ENCODE measurements at regions not wholly inside any gene's neighbourhood (a gene's known extent, or its start where the extent isn't known, plus 50 kb on each side); places are given as distances from the start of the nearest gene placed in this dataset.

GRCh38 chr14:82354126-82354525 lies 820.5 kb upstream of the SEL1L start:
- no peaks in the 10 kb centered on the region for H3K9me3 ChIP-seq (ENCODE audit: control insufficient read depth, low read depth, low read length)
- no peaks in the 10 kb centered on the region for H3K27me3 ChIP-seq (ENCODE audit: control insufficient read depth, insufficient read depth, low read length)
- no peak overlapping the region for H3K27ac ChIP-seq (ENCODE audit: low read length)
- H3K4me3 ChIP-seq (ENCODE audit: low read length), result no peak overlapping the region
- no peaks in the 10 kb centered on the region for H3K4me1 ChIP-seq (ENCODE audit: control insufficient read depth, insufficient read depth, low read length)
- H3K36me3 ChIP-seq (ENCODE audit: control insufficient read depth, insufficient read depth, low read length), result no peaks in the 10 kb centered on the region
- DNase-seq, result no peak

DNA sequence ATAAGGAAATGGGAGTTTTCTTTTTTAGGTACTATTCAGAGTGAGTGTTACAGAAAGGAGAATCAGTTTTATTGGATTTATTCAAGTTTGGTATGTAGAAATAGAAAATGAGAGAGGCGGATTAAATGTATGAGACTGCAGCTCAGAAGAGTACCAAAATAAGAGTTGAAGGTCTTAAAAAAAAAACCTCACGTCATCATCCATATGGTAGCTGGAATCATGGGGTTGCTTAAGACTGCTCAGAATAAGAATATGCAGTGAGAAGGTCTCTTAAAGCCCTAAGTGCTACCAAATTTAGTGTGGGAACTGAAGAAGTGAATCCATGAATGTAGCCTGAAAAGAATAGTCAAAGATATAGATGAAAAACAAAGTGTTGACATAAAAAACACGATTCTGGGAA lies 825.5 kb upstream of the SEL1L start:
- no peak for DNase-seq
- 65% methylated on average over 2 of the region's 3 CpGs for WGBS (ENCODE audit: insufficient coverage, low lambda C conversion rate)
- H3K36me3 ChIP-seq (ENCODE audit: control insufficient read depth, insufficient read depth, low read length), result no peaks in the 10 kb centered on the region
- H3K27me3 ChIP-seq (ENCODE audit: control insufficient read depth, insufficient read depth, low read length), result no peaks in the 10 kb centered on the region
- no peaks in the 10 kb centered on the region for H3K4me1 ChIP-seq (ENCODE audit: control insufficient read depth, insufficient read depth, low read length)
- no peak overlapping the region for H3K4me3 ChIP-seq (ENCODE audit: low read length)
- H3K27ac ChIP-seq (ENCODE audit: low read length), result no peak overlapping the region
- H3K9me3 ChIP-seq (ENCODE audit: control insufficient read depth, low read depth, low read length), result no peaks in the 10 kb centered on the region

- Histone ChIP-seq H3K27ac (ENCODE audit: low read length) (no peak overlapping the region), H3K4me1 (ENCODE audit: control insufficient read depth, insufficient read depth, low read length) (no peaks in the 10 kb centered on the region), H3K36me3 (ENCODE audit: control insufficient read depth, insufficient read depth, low read length) (no peaks in the 10 kb centered on the region), H3K27me3 (ENCODE audit: control insufficient read depth, insufficient read depth, low read length) (no peaks in the 10 kb centered on the region), H3K9me3 (ENCODE audit: control insufficient read depth, low read depth, low read length) (no peaks in the 10 kb centered on the region), H3K4me3 (ENCODE audit: low read length) (no peak overlapping the region)
- DNase-seq, result no peak
Observed at GRCh38 chr14:82362452-82362851, 828.8 kb upstream of the SEL1L start.

GRCh38 chr14:82365471-82365870 lies 831.8 kb upstream of the SEL1L start:
- DNase-seq, result no peak
- Histone ChIP-seq H3K4me1 (ENCODE audit: control insufficient read depth, insufficient read depth, low read length) (no peaks in the 10 kb centered on the region), H3K9me3 (ENCODE audit: control insufficient read depth, low read depth, low read length) (no peaks in the 10 kb centered on the region), H3K27ac (ENCODE audit: low read length) (no peak overlapping the region), H3K27me3 (ENCODE audit: control insufficient read depth, insufficient read depth, low read length) (no peaks in the 10 kb centered on the region), H3K36me3 (ENCODE audit: control insufficient read depth, insufficient read depth, low read length) (no peaks in the 10 kb centered on the region), H3K4me3 (ENCODE audit: low read length) (no peak overlapping the region)
- 70% methylated on average over 2 of the region's 4 CpGs for WGBS (ENCODE audit: insufficient coverage, low lambda C conversion rate)

DNA sequence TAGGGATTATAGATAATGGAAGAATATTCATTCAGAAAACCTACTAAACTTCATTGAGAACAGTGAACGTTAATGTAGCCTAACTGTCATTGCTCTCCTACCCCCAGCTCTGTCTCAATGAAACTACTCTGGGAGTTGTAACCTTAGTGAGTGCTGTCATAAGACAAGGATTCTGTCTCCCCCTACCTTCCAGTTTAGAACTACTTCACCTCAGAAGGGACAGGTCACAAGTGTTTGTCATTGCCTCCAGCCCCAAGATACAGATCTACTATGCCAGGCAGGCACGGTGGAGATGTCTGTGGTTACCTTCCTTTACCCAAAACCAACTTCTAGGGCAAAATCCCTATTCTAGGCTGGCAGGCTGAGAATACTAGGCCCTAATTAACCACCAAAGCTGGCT lies 833.1 kb upstream of the SEL1L start:
- Histone ChIP-seq H3K9me3 (ENCODE audit: control insufficient read depth, low read depth, low read length) (no peaks in the 10 kb centered on the region), H3K4me3 (ENCODE audit: low read length) (no peak overlapping the region), H3K4me1 (ENCODE audit: control insufficient read depth, insufficient read depth, low read length) (no peaks in the 10 kb centered on the region), H3K27me3 (ENCODE audit: control insufficient read depth, insufficient read depth, low read length) (no peaks in the 10 kb centered on the region), H3K36me3 (ENCODE audit: control insufficient read depth, insufficient read depth, low read length) (no peaks in the 10 kb centered on the region), H3K27ac (ENCODE audit: low read length) (no peak overlapping the region)
- no peak for DNase-seq
- WGBS (ENCODE audit: insufficient coverage, low lambda C conversion rate), result 100% methylated on average over 1 of the region's 2 CpGs

DNA sequence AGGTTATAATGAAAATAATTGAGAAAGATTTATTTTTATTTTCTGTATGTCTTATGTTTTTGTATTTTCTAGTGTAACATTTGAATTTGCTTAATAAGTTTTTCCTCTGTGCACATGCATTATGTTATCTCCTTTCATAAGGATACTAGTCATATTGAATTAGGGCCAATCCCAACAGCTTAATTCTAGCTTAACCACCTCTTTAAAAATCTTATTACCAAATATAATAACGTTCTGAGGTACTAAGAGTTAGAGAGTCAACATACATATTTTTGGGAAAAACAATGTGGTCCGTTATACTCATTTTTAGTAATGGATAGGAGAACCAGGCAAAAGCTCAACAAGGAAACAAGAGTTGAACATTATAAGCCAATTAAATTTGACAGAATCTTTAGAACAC lies 845.6 kb upstream of the SEL1L start:
- no peak for DNase-seq
- no CpG with 5 or more reads among the region's 2 CpGs for WGBS (ENCODE audit: insufficient coverage, low lambda C conversion rate)
- H3K27ac ChIP-seq (ENCODE audit: low read length), result no peak overlapping the region
- peaks cover 2% of the 10 kb centered on the region for H3K9me3 ChIP-seq (ENCODE audit: control insufficient read depth, low read depth, low read length)
- H3K27me3 ChIP-seq (ENCODE audit: control insufficient read depth, insufficient read depth, low read length), result no peaks in the 10 kb centered on the region
- no peak overlapping the region for H3K4me3 ChIP-seq (ENCODE audit: low read length)
- H3K4me1 ChIP-seq (ENCODE audit: control insufficient read depth, insufficient read depth, low read length), result no peaks in the 10 kb centered on the region
- no peaks in the 10 kb centered on the region for H3K36me3 ChIP-seq (ENCODE audit: control insufficient read depth, insufficient read depth, low read length)

- Histone ChIP-seq H3K4me1 (ENCODE audit: control insufficient read depth, insufficient read depth, low read length) (no peaks in the 10 kb centered on the region), H3K9me3 (ENCODE audit: control insufficient read depth, low read depth, low read length) (no peaks in the 10 kb centered on the region), H3K27me3 (ENCODE audit: control insufficient read depth, insufficient read depth, low read length) (no peaks in the 10 kb centered on the region), H3K27ac (ENCODE audit: low read length) (no peak overlapping the region), H3K36me3 (ENCODE audit: control insufficient read depth, insufficient read depth, low read length) (no peaks in the 10 kb centered on the region), H3K4me3 (ENCODE audit: low read length) (no peak overlapping the region)
- DNase-seq, result no peak
Observed at GRCh38 chr14:82385048-82385447, 851.4 kb upstream of the SEL1L start.

GRCh38 chr14:82387699-82388098 lies 854.0 kb upstream of the SEL1L start:
- Histone ChIP-seq H3K4me1 (ENCODE audit: control insufficient read depth, insufficient read depth, low read length) (no peaks in the 10 kb centered on the region), H3K9me3 (ENCODE audit: control insufficient read depth, low read depth, low read length) (no peaks in the 10 kb centered on the region), H3K27me3 (ENCODE audit: control insufficient read depth, insufficient read depth, low read length) (no peaks in the 10 kb centered on the region), H3K36me3 (ENCODE audit: control insufficient read depth, insufficient read depth, low read length) (no peaks in the 10 kb centered on the region), H3K4me3 (ENCODE audit: low read length) (no peak overlapping the region), H3K27ac (ENCODE audit: low read length) (no peak overlapping the region)
- no peak for DNase-seq
- 92% methylated on average over 2 of the region's 2 CpGs for WGBS (ENCODE audit: insufficient coverage, low lambda C conversion rate)

GRCh38 chr14:82388488-82388887 lies 854.8 kb upstream of the SEL1L start:
- H3K27me3 ChIP-seq (ENCODE audit: control insufficient read depth, insufficient read depth, low read length), result no peaks in the 10 kb centered on the region
- H3K36me3 ChIP-seq (ENCODE audit: control insufficient read depth, insufficient read depth, low read length), result no peaks in the 10 kb centered on the region
- DNase-seq, result no peak
- H3K27ac ChIP-seq (ENCODE audit: low read length), result no peak overlapping the region
- 44% methylated on average over 2 of the region's 4 CpGs for WGBS (ENCODE audit: insufficient coverage, low lambda C conversion rate)
- H3K4me3 ChIP-seq (ENCODE audit: low read length), result no peak overlapping the region
- no peaks in the 10 kb centered on the region for H3K9me3 ChIP-seq (ENCODE audit: control insufficient read depth, low read depth, low read length)
- H3K4me1 ChIP-seq (ENCODE audit: control insufficient read depth, insufficient read depth, low read length), result no peaks in the 10 kb centered on the region

- Histone ChIP-seq H3K4me1 (ENCODE audit: control insufficient read depth, insufficient read depth, low read length) (no peaks in the 10 kb centered on the region), H3K36me3 (ENCODE audit: control insufficient read depth, insufficient read depth, low read length) (no peaks in the 10 kb centered on the region), H3K9me3 (ENCODE audit: control insufficient read depth, low read depth, low read length) (no peaks in the 10 kb centered on the region), H3K27ac (ENCODE audit: low read length) (no peak overlapping the region), H3K27me3 (ENCODE audit: control insufficient read depth, insufficient read depth, low read length) (no peaks in the 10 kb centered on the region), H3K4me3 (ENCODE audit: low read length) (no peak overlapping the region)
- WGBS (ENCODE audit: insufficient coverage, low lambda C conversion rate), result 94% methylated on average over 1 of the region's 1 CpG
- no peak for DNase-seq
Observed at GRCh38 chr14:82390586-82390985, 856.9 kb upstream of the SEL1L start.

GRCh38 chr14:82394916-82395315 lies 861.3 kb upstream of the SEL1L start:
- Histone ChIP-seq H3K4me1 (ENCODE audit: control insufficient read depth, insufficient read depth, low read length) (no peaks in the 10 kb centered on the region), H3K27me3 (ENCODE audit: control insufficient read depth, insufficient read depth, low read length) (no peaks in the 10 kb centered on the region), H3K9me3 (ENCODE audit: control insufficient read depth, low read depth, low read length) (no peaks in the 10 kb centered on the region), H3K4me3 (ENCODE audit: low read length) (no peak overlapping the region), H3K27ac (ENCODE audit: low read length) (no peak overlapping the region), H3K36me3 (ENCODE audit: control insufficient read depth, insufficient read depth, low read length) (no peaks in the 10 kb centered on the region)
- DNase-seq, result no peak
- 100% methylated on average over 2 of the region's 2 CpGs for WGBS (ENCODE audit: insufficient coverage, low lambda C conversion rate)
